BJ (cell line): ENCODE measurements at regions not wholly inside any gene's neighbourhood (a gene's known extent, or its start where the extent isn't known, plus 50 kb on each side); places are given as distances from the start of the nearest gene placed in this dataset.

Source experiments
- CTCF ChIA-PET: fragments of 350-600 bp; formaldehyde crosslinking; extraction: SDS; loops from one replicate; lab custom pipeline; 2021; ENCODE audit warnings: antibody characterized with exemption, inconsistent platforms; lab: Yijun Ruan, JAX
- POLR2A ChIA-PET: fragments of 300-600 bp; sonication (Branson Sonifier 250); formaldehyde crosslinking; extraction: SDS; loops from one replicate; lab custom pipeline; 2021; ENCODE audit warnings: antibody characterized with exemption; lab: Charles Lee
- DNase-seq: peaks from one replicate; pipeline ENCODE4 v3.0.0-alpha.2; 2011; ENCODE audit warnings: low read depth
- H3K27me3 ChIP-seq: 2 replicates; pipeline ENCODE4 v1.6.0; 2011; ENCODE audit warnings: low read length; ENCODE audit not compliant: control insufficient read depth, insufficient read depth
- H3K36me3 ChIP-seq: 2 replicates; pipeline ENCODE4 v1.5.1; 2011; ENCODE audit warnings: low read length; ENCODE audit not compliant: control insufficient read depth, insufficient read depth
- H3K4me3 ChIP-seq: 2 replicates; pipeline ENCODE4 v1.5.1; 2011; ENCODE audit warnings: low read depth, mild to moderate bottlenecking, control low read depth, low read length
- TF ChIP-seq, protein P1 (sequence below): IDR thresholded peaks from 2 replicates; pipeline ENCODE4 v1.5.1; 2011; ENCODE audit warnings: low read depth, mild to moderate bottlenecking, control low read depth, inconsistent platforms, low read length, moderate library complexity; ENCODE audit not compliant: insufficient read depth

DNA sequence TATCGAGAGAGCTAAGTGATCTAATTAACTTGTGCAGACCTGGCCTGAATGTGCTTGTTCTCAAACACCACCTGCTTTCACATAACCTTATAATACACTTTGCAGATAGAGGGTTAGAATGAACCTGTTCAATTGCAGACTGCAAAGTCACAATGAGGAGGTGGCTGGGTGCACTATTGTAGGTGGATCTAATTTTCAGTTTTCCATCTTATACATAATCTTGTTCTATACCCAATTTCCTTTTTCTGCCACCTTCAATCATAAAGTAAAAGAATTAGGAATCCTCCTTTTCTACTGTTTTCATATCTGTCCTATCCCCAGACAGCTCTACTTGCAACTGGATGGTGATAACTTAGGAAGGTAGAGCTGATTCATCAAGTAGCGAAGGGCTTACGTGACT, 68.8 kb upstream of the APC start:
- TF ChIP-seq, protein P1, sequence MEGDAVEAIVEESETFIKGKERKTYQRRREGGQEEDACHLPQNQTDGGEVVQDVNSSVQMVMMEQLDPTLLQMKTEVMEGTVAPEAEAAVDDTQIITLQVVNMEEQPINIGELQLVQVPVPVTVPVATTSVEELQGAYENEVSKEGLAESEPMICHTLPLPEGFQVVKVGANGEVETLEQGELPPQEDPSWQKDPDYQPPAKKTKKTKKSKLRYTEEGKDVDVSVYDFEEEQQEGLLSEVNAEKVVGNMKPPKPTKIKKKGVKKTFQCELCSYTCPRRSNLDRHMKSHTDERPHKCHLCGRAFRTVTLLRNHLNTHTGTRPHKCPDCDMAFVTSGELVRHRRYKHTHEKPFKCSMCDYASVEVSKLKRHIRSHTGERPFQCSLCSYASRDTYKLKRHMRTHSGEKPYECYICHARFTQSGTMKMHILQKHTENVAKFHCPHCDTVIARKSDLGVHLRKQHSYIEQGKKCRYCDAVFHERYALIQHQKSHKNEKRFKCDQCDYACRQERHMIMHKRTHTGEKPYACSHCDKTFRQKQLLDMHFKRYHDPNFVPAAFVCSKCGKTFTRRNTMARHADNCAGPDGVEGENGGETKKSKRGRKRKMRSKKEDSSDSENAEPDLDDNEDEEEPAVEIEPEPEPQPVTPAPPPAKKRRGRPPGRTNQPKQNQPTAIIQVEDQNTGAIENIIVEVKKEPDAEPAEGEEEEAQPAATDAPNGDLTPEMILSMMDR: no peak
- ChIA-PET CTCF (interaction anchor here (0.6 to 1.0 kb wide), 2 partner anchors 8 to 20 kb away, joined by 3 read pairs; no protein-coding TSS in a partner anchor), POLR2A (no interaction called here)
- H3K4me3 ChIP-seq: no peak overlapping the region
- DNase-seq: no peak
- H3K36me3 ChIP-seq: no peaks in the 10 kb centered on the region
- no peaks in the 10 kb centered on the region for H3K27me3 ChIP-seq

DNA sequence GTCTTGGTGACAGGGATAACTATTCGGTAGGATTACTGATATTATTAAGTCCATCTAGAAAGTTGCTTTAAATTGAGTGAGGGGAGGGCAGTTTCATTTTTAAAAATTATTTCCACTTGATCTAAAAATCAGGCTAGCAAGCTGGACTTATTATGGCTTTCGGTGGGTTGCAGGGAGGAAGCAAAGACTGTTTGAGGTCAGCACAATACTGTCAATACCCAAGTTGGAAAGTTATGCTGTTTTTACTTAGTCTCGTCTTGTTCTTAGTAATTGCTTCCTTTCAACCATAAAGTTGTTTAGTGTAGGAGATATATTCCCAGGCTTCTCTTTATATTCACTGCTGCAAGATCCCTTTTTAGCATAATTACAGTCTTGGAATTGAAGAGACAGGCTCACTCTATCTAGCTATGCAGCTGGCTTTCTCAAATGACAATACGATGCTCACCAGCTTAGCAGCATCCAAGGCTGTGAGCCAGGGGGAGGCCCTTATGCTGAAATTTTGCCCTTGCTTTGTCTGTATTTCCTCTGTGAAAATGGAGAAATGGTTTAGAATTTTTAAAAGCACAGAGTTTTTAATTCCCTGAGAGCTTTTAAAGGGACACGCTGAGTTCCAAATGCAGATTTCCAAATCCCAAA, 68.2 kb upstream of the APC start:
- POLR2A ChIA-PET: no interaction called here
- no peak overlapping the region for H3K4me3 ChIP-seq
- no peaks in the 10 kb centered on the region for H3K27me3 ChIP-seq
- H3K36me3 ChIP-seq: no peaks in the 10 kb centered on the region
- TF ChIP-seq, protein P1: no peak
- DNase-seq: no peak
- CTCF ChIA-PET: interaction anchor here (0.6 to 1.0 kb wide), 2 partner anchors 8 to 19 kb away, joined by 3 read pairs; no protein-coding TSS in a partner anchor

DNA sequence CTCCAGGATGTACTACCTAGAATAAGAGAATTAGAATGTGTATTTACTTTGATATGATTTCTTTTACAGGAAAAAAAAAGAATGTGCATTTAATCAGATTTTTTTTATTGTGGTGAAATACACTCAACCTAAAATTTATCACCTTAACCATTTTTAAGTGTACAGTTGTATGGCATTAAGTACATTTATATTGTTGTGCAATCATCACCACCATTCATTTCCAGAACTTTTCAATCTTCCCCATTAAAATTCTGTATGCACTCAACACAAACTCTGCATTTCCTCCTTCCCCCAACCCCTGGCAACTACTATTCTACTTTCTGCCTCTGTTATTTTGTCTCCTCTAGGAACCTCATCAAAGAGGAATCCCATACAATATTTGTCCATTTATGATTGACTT, 66.0 kb upstream of the APC start:
- ChIA-PET POLR2A (no interaction called here), CTCF (no interaction called here)
- no peak for DNase-seq
- TF ChIP-seq, protein P1: no peak
- H3K36me3 ChIP-seq: no peaks in the 10 kb centered on the region
- H3K27me3 ChIP-seq: no peaks in the 10 kb centered on the region
- H3K4me3 ChIP-seq: no peak overlapping the region

DNA sequence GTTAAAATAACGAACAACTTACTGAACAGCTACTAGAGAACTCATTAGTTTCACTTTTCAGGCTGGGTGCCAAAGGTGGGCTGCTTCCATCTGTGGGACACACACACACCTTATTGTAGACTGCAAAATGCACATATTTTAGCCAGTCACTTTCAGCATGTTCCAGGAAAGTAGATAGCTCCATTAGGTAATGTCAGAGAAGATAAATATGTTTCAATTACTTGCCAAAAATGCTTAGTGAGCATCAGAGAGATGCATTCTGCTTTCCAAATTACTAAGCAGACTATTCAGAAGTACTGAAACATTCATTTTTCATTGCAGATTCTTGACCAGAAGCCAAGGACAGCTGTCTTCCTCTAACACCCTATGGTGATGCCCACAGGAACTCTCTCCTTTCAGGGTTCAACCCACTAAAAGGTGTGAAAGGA, 56.2 kb upstream of the APC start:
- Histone ChIP-seq H3K36me3 (no peaks in the 10 kb centered on the region), H3K27me3 (no peaks in the 10 kb centered on the region), H3K4me3 (no peak overlapping the region)
- ChIA-PET CTCF (no interaction called here), POLR2A (no interaction called here)
- DNase-seq: no peak
- TF ChIP-seq, protein P1: no peak

DNA sequence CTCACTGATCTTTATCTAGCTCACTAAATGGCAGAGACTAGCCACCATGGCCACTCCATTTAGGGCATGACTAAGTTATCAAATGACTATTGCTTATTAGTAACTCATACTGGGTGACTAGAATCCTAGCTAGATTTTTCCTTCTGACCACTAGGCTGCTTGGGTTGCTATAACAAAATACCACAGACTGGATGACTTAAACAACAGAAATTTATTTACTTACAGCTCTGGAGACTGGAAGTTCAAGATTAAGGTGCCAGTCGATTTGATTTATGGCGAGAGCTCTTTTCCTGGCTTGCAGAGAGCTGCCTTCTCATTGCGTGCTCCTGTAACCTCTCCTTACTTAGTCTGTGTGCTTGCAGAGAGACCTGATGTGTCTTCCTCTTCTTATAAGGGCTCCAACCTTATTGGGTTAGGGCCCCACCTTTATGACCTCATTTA, 55.0 kb upstream of the APC start:
- ChIA-PET POLR2A (no interaction called here), CTCF (no interaction called here)
- TF ChIP-seq, protein P1: no peak
- H3K4me3 ChIP-seq: no peak overlapping the region
- no peaks in the 10 kb centered on the region for H3K27me3 ChIP-seq
- no peaks in the 10 kb centered on the region for H3K36me3 ChIP-seq
- DNase-seq: no peak
